Fibroblast of pulmonary artery (primary cell): ENCODE measurements at regions not wholly inside any gene's neighbourhood (a gene's known extent, or its start where the extent isn't known, plus 50 kb on each side); places are given as distances from the start of the nearest gene placed in this dataset.
"Not testable (repeated sequence)": the region's sequence is repeated elsewhere in the genome, so short reads cannot be mapped to it uniquely, and the experiment has no call there.

ENCODE experiments used
- DNase-seq: peaks from one replicate; pipeline ENCODE4 v3.0.0-alpha.2; 2010; ENCODE audit warnings: low read depth
- H3K4me3 ChIP-seq: replicated peaks from 2 replicates; pipeline ENCODE4 v1.5.1; 2011; ENCODE audit warnings: low read depth, mild to moderate bottlenecking, control low read depth, low read length, moderate library complexity

DNA sequence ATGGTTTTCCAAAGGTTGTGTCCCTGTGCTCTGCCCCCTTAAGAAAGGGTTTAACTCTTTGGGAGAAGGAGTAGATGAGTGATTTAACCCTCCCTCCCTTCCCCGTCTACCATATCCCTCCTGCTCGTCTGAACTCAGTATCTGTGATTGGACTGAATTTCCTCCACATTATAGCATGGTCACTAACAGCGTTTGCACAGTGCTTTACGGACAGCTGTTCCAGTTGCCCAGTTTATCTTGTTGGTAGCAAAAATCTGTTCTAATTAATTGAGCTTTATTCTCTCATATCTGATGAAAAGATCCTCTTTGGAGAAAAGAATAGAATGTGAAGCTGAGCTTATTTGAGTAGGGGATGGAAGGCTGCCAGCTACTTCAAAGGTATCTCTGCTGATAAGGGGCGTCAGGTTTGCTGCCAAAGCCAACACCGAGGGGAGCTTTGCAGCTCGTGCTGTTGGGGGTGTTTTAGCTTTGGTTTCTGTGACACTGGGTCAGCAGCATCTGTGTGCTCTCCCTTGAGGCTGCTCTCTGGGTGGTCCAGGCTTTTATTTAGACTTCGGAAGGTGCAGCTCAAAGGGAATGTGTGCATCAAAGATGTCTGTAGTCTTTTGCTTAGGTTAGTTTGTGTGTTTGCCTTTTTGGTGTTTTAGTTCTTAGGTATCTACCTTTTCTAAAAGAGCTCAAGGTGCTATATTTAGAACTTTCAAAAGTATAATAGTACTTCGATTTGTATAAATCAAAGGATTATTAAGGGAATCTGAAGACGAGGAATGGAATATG, 118.8 kb upstream of the IKBKE start:
- DNase-seq, H3K4me3 ChIP-seq: not testable (repeated sequence)

DNA sequence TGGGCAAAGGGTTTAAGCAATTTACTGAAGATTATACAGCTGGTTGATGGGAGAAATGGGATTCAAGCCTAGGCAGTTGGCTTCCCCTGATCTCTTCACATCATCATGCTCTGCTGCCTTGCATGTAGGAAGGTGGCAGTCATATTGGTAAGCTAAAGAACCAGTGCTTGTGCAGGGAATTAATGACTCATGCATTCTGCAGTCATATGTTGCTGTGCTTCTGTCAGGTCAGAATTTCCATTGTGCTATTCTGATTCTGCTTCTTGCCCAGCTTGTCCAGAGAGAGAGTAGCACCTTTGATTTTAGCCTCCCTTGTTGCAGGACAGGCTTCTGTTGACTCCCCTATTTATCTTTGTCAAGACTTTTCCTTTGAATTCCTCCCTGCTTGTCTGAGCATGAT, 114.0 kb upstream of the IKBKE start:
- H3K4me3 ChIP-seq: not testable (repeated sequence)
- peak; percentile 56 for DNase-seq

DNA sequence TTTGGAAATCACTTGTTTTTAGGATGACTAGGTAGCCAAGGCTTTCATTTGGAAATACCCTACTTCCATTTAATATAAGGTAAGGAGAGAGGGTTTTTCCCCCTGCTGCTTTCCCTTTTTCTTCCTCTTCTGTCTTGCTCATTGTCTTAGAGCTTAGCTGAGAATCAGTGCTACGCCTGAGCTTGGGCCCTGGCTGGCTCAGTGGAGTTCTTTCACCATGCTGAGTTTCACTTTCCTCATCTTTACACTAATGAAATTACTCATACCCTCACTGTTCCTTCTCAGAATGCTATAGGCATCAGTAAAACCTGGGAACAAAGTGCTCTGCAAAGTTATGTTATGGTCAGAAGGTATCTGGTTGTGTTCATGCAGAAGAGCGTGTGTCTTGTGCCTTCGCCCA, 112.3 kb upstream of the IKBKE start:
- not testable (repeated sequence) for H3K4me3 ChIP-seq, DNase-seq

DNA sequence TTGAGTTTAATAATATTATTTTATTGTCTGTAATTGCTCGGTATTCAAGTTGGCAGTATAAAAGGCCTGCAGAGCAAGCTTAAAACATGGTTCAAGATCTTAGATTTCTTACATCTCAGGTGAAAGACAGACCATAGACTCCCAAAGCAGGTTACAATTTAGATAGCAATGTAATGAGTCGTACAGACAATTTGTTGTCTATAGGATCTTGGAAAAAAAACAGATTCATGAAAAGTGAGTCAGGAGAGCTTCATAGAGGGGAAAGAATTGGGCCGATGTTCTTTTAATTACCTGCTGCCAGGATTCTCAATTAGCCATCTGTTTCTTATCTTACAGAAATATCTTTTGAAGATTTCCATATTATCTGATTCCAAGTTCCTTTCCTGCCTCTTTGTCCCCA, 111.5 kb upstream of the IKBKE start:
- not testable (repeated sequence) for DNase-seq

DNA sequence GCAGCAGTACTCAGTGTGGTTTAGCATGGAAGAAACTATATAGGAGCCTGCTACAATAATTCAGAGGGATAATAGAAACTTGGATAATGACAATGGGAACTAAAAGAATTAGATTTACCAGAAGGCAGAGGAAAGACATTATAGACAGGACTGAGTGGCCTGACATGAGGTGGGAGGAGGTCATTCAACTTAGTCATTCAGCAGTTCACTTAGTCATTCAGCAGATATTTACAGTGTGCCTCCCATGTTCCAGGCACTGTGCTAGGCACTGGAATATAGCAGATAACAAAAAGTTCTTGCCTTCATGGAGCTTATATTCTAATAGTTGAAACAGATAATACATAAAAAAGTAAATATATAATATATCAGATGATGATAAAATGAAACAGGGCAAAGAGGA, 110.9 kb upstream of the IKBKE start:
- not testable (repeated sequence) for DNase-seq, H3K4me3 ChIP-seq

More for the DNA sequence above, 111.5 kb upstream of the IKBKE start:
- not testable (repeated sequence) for H3K4me3 ChIP-seq

DNA sequence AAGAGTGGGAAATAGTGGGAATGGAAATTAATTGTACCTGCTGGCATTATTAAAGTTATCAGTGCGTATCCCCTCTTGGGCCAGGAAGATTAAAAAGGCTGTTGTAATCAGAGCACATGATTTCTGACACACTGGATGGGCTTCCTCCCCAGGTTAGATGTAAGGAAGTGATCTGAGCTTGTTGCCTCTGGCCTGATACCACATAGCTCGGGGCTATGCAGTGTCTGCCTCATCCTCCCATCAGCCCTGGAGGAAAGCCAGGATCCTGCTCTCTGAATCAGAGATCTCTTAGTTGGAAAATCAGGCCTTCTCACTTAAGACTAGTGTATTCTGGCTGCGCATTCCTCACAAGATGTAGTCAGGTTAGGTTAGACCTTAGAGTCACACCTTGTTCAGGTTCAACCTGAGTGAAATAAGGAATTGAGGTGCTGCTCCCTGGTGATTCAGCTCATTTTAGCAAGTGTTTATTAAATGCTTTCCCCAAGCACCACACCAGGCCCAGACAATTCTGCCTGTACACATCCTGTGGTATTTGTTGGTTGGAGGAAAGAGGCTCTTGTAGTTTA, 108.2 kb upstream of the IKBKE start:
- DNase-seq: not testable (repeated sequence)

DNA sequence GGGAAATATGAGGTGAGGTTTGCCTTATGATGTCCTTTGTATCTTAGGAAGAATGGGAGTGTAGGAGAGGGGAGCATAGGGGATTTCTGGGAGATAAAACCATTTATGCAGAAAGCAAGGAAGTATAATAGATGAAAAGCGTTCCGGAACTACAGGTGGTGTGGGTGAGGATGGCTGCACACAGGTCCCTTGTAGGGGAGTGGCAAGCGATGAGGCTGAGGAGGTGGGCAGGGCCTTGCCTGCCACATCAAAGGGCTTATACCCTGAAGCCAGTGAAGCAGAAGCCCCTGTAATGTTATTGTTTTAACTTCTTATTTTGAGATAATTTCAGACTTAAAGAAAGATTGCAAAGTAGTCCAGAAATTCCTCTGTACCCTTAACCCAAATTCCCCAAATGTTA, 107.3 kb upstream of the IKBKE start:
- not testable (repeated sequence) for DNase-seq, H3K4me3 ChIP-seq

More for the DNA sequence above, 108.2 kb upstream of the IKBKE start:
- not testable (repeated sequence) for H3K4me3 ChIP-seq

DNA sequence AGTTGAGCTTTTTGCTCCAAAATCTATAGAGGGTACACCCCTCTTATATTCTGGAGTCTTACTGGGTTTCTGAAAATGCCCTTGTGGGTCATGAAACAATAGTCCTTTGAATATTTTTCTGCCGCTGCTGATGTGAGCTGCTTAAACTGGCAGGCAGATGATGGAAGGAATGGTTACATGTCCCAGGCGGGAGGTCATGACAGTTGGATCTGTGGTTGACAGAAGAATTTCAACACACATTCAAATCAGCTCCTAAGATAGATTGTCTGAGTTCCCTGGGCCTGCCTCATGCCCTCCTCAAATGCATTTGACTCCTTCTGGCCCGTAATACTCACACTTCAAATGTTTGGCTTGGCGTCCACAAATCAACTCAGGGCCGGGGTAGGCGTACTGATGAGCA, 105.0 kb upstream of the IKBKE start:
- not testable (repeated sequence) for H3K4me3 ChIP-seq
- DNase-seq: peak; percentile 1

DNA sequence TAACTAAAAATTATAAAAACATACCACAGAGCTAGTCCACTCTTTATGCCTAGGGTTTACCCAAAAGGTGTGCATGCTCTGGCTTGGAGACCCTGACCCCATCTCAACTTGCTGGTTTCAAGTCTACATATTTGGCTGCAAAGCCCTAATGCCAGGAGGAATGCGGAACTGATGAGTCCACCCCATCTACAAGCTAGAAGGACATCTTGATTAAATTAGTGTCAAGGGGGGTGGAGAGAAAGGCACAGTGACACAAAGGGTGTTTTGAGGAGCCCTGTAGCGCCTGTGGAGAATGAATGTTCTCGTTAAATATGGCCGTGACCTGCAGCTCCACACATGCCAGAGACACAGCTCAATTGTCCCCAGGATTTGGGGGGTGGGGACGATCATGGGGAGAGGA, 104.1 kb upstream of the IKBKE start:
- not testable (repeated sequence) for DNase-seq

DNA sequence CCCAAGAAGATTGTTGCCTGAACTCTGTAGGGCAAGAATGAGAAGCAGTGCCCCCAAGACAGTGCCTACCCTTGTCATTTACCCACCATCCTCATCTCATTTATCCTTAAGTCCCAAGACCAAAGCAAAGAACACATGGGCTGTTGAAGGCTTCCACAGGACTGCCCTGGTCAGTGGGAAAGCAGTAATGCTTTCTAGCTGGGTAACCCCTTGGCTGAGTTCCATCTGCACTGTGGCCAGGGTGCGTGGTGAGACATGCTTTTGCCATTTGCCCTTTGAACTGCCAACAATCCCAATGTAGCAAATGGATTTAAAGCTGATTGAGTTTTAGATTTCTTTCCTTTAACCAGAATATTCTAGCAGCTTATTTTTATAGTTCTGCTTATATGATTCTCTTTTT, 103.5 kb upstream of the IKBKE start:
- H3K4me3 ChIP-seq, DNase-seq: not testable (repeated sequence)

More for the DNA sequence above, 104.1 kb upstream of the IKBKE start:
- H3K4me3 ChIP-seq: not testable (repeated sequence)

DNA sequence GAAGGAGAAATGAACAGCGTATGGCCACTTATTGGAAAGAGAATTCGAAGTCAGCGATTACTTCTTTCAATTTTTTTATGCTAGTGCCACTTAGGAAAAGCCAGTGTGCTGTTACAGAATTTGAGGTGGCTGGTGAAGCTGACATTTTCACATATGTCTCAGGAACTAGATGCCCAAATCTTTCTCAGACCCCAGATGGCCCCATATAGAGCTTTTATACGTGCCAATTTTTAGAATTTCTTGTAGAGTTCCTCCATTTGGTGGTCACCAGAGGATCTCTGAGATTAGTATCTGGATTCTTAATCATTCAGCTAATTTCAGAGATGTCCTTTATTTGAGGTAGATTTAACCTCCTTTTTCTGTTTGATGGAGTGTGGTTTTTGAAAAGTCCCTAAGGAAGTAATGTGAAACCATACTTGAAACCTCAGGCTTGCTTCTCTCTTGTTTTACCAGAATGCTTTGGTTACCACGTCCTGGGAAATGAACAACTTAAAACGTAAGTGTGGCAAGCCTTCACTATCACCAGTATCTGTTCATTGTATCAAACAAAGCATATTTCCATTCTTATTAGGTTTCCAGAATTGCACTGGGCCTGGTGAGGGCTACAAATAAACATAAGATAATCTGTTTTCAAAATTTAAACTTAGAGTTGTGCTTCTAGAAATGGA, 102.2 kb upstream of the IKBKE start:
- H3K4me3 ChIP-seq, DNase-seq: not testable (repeated sequence)

DNA sequence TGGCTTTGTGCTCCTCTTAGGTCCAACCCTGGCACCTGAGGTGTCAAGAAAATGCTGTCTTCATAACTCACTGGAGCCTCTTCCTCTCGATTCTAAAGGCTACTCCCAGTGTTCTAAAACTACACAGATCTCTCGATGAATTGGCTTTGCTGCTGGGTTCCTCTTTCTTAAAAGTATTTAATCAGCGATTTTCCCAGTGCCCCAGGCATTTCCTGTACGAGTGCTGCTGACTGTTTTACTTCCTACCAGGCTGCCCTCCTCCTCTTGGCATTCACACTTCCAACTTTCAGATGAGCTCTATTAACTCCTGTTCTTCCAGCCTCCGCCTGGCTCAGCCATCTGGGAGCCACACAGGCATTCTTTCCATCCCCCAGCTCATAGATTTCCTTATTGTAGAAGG, 95.6 kb upstream of the IKBKE start:
- H3K4me3 ChIP-seq, DNase-seq: not testable (repeated sequence)

DNA sequence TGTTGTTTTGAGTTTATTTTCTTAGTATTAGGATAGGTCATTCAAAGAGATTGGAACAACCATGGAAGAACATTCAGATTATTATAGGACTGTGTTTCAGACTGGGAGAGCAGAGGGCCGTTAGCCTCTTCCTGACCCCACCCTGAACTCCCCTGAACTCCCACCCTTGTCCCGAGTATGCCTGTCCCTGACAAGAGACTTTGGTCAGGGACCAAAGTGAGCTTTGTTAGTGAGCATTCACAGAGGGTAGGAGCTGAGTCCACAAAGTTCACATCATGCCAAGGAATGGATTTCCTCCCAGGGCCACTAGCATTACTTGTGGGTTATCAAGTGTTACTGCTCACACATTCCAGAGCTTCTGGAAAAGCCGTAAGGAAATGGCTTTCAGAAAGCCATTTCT, 94.7 kb upstream of the IKBKE start:
- H3K4me3 ChIP-seq, DNase-seq: not testable (repeated sequence)

DNA sequence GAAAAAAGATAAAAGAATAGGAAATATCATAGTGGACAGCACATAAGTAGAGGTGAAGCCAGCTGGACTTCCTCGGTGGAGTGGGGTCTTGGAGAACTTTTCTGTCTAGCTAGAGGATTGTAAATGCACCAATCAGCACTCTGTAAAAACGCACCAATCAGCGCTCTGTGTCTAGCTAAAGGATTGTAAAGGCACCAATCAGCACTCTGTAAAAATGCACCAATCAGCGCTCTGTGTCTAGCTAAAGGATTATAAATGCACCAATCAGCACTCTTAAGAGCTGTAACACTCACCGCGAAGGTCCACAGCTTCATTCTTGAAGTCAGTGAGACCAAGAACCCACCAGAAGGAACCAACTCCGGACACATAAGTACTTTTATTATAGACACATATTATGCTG, 91.8 kb upstream of the IKBKE start:
- not testable (repeated sequence) for H3K4me3 ChIP-seq, DNase-seq

DNA sequence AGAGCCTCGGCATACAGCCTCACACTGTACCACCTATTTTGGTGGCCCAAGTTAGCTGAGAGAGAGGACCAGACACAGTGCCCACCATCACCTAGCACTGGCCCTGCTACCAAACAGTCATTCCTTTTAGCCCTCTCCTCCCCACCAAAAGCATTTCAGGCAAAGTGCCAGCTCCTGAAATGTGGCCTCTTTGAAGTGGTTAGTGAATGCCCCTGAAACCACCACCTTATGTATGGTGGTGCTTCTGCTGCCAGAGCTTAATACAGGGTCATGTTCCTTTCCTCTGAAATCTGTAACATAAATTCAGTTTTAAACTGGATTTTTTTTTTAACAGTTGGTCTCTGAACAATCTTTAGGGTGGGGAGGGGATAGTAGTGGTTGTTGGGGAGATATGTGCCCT, 91.0 kb upstream of the IKBKE start:
- H3K4me3 ChIP-seq, DNase-seq: not testable (repeated sequence)

DNA sequence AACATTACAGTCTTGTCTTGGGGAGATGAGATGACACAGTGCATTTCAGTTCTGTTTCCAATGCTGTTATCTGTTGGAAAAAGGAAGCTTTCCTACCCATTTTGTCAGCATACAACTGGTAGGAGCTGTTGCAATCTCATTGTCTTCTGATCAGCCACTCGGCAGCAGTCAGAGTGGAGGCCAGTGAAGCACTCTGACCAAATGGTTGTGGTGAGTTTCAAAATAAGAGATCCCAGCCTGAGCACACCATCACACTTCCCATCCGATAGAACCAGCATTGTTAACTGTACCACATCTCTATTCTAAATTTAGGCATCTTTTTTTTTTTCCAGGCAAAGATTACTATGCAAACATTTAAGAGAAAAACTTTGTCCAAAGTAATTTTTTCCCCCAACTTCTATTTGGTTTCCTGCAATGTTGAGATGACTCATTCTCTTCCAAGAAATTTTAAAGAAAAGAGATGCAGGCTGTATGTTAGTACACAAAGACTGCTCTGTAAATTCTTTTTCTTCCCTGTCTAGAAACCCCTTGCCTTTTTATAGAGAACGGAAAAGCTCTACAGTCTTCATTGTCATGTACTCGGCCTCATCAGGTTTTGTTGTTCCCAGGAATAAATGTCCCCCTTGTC, 90.0 kb upstream of the IKBKE start:
- DNase-seq: peak; percentile 78
- not testable (repeated sequence) for H3K4me3 ChIP-seq

DNA sequence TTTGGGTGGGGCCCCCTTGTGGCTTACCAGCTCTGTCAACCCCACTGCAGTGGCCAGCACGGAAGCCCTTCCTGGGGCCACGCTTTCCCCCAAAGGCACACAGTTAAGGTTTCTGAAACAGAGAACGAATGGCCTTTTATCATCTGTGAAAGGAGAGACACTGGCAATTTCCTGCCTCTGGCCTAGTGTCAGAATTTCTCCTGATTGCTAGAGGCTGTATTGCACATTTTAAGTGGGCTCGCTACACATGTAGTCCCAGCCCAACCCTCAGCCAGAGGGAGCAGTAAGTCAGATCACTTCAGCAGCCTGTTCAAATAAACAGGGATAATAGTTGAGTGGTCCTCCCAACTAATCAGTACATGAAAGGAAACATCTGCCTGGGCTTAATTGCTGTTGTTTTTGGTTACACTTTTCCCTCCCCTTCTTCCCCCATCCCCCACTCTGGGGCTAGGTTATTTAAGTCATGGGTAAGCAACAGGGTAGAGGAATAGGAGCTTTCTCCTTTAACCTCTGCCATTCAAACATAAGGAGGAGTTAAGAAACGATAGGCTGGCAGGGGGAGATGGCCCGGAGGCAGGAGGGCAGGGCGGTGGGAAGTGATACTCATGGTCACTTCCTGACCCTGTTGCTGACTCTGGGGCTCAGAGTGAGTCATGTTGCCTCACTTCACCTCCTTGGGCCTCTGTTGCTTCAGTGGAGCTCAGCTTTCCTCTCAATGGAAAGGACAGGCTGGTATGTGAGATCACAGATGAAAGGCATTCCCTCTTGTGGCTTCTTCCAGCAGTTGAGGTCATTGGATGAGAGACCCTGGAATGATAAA, 89.3 kb upstream of the IKBKE start:
- not testable (repeated sequence) for H3K4me3 ChIP-seq
- DNase-seq: peak; percentile 29
